GM21447 (cell line): ENCODE measurements at regions not wholly inside any gene's neighbourhood (a gene's known extent, or its start where the extent isn't known, plus 50 kb on each side); places are given as distances from the start of the nearest gene placed in this dataset.
"Not testable (repeated sequence)": the region's sequence is repeated elsewhere in the genome, so short reads cannot be mapped to it uniquely, and the experiment has no call there.

Experiments used
- ATAC-seq: cut with Tn5 transposase; IDR thresholded peaks from one replicate; pipeline ENCODE4 v1.9.1; 2021; ENCODE audit not compliant: unreplicated experiment

DNA sequence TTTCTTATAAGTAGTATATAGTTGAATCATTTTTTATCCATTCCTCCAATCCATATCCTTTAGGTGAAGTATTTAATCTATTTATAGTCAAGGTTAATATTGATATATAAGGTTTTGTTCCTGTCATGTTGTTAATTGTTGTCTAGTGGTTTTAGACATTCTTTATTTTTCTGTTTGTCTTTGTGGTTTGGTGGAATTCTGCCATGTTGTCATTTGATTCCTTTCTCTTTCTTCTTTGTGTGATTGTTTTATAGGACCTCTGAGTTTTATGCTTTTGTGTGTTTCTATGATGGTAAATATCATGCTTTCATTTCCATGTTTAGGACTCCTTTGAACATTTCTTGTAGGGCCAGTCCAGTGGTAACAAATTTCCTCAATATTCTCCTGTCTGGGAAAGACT lies 450.3 kb upstream of the BTBD3 start:
- ATAC-seq = no peak

DNA sequence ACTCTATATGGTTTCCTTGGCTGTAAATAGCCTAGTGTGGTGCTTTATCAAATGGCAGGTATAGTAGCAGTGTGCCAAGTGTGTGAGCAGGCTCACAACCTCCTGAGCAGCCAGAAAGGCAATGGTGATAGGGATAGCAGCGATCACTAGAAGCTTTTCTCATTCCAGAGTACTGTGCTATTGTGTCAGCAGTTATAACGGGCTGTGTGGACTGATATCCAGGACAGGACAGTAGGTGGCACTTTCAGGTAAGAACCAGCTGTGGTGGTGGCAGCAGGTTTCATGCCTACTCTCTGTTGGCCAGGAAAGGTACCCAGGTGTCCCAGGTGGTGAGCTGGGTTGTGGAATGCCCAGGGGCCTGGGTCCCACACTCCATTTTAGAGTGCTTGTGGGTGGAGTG lies 448.8 kb upstream of the BTBD3 start:
- ATAC-seq = no peak

DNA sequence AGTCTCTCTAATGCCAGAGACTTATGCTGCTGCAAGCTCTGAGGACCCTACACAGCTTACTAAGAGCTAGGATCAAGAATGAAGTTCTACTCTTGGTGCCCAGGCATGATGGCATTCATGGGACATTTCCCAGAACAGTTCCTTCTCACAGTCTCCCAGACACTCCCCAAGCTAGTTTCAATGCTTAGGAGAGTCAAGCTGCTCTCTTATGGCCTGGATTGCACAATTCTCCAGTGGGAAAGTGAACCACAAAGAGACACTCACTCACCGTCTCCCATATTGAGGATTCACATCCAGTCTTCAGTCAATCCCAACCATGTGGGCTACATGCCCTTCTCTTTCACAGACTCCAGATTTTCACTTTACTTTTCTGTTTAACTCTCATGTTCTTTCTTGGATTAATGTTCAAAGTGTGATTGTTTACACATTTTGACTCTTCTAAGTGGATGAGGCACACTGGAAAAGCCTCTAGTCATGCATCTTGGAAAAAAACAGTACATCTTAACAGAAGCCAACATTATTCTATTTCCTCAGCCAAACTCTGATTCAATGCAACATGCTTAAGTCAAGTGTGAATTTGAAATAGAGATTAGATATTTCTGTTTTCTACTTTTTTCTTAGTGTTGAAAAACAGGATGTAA lies 447.8 kb upstream of the BTBD3 start:
- no peak for ATAC-seq

DNA sequence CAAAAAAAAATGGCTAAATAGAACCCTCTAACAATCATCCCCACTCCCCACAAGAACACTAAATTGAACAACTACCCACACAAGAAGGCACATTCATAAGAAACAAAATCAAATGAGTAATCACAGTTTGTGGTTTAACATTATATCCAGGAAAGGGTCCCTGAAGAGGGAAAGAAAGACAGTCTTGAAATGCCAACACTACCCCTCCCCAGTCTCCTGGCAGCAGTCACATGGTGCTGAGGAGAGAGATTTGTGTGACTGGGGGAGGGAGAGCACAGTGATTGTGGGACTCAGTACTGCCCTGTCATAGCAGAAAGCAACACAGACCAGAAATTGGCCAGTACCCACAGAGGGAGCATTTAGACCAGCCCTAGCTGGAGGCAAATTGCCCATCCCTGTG lies 443.7 kb upstream of the BTBD3 start:
- no peak for ATAC-seq

DNA sequence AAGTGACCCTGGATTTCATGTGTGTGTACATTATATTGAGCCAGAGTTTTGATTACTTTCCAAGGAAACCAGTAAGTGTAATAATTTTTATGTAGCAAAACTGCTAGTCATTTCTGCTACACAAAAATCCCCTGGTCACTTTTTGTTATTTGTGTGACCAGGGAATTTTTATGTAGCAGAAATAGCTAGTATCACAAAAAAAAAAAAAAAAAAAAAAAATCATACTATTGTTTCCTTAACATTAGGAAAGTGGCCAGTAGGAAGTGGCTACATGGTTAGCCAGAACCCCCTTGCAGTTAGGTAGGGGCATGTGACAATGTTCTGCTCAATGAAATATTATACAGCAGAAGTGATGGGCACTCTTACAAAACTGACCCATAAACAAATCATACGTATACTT lies 434.0 kb upstream of the BTBD3 start:
- no peak for ATAC-seq

DNA sequence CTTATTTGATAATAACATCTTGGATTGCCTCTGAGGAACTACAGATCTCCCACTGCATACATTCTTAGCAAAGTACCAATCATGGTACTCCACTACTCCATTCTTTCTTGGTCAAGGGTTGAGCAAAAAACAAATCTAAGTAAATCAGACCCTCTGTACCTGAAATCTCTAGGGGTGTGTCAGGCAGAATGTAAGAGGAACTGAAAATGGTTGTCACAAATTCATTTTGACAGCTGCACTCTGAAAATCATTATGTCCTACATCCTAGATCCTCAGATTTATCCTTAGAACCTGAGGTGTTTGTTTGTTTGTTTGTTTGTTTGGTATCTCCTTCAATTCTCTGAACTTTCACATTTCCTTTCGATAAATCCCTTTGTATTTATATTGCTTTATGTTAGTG lies 433.2 kb upstream of the BTBD3 start:
- ATAC-seq = no peak

DNA sequence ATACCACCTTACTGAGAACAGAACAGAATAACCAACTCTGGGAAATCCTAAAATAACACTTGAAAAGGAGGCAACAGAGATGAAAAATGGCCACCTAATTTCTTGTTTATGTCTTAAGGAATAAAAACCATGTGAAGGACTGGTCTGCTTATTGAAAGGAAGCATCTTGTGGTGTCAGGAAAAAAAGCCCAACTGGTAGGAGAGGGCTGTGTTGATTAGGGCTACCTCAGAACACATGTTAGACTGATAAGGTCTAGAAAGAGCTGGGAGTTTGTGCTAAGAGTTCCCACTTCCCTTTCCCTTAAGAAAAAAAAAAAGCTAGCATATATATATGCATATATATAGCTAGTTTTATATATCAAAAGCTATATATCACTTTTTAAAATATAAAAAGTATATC lies 425.3 kb upstream of the BTBD3 start:
- no peak for ATAC-seq

DNA sequence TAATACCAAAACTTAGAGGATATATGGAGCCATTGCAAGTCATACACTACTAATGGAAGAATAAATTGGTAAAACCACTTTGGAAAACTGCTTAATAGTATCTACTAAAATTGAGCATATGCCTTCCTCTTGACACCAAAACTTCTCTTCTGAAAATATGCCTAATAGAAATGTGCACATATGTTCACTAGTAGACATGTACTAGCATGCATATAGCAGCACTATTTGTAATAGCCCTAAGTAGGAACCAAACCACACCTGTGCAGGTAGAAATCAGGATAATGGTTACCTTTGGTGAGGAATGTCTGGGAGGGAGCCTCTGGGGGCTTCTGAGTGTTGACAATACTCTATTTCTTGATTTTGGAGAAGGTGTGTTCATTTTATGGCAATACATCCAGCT lies 424.8 kb upstream of the BTBD3 start:
- ATAC-seq = no peak

DNA sequence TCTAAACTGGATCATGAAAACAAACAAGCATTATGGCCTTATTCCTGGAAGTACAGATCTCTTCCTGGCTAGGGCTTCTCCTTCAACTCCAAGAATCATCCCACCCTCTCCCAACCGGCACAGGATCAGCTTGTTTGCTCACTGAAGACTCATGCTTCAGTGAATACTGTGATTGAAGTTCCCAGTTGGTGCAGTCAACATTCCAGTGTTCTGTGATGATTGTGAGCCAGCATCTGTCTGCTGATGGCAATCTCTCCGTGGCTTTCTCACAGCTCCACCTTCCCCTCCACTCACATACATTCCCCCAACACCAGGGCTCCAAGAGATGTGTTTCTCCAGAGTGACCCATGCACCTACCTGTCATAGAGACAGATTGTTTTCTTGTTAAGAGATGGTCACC lies 421.3 kb upstream of the BTBD3 start:
- no peak for ATAC-seq

DNA sequence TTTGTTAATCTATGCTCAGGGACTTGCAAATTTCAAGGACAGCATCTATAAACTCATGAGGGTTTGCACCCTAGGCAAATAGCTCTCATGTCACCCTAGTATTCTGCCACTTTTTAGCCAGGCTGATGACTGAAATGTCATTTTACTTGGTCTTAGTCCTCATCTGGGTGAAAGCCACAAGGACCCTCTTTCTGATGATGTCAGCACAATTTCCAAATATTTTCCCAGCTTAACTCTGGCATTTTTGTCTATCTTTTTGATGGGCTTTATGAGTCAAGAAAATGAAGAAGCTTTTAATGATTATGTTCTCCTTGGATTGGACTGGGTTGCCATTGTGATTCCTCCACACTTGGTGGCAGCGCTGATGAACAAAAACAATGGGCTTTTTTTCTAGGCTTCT lies 420.1 kb upstream of the BTBD3 start:
- ATAC-seq = no peak

DNA sequence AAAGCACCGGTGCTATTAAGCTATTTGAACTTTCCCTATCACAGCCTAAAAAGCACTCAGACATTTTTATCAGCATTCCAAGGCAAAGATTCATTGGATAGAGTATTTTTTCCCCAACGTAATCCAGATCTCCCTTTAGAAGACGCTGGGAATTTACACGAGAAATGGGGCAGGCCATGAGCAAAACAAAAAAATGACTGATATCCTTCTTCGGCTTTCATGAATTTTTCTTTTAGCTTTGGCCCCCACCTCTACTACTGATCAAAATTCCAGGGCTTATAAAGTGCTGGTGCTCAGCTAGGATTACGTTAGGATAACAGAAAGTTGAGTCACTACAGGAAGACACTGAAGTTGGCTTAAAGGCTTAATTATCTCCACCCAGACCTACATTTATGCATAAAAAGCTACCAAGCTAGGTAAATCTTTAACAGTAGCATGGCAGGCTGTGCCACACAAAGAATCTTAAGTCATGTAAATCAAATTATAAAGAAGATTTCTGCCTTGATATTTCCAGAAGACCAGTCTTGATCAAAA lies 418.5 kb upstream of the BTBD3 start:
- no peak for ATAC-seq

DNA sequence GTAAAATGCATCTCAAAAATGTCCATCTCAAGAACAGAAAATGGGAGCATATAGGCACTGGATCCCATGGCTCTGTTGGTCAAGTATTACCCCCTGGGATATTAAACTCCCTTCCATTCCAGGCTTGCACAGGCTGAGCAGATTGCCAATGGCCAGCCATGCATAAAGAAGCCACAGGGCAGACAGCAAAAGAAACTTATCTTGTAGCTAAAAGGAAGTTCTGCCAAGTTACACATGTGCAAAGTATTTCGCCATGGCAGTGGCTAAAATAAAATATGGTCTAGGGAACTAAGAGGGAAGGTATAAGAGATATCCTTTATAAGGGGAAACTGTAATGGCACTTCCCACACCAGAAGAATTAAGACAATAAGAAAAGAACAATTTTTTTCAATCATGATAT lies 415.6 kb upstream of the BTBD3 start:
- ATAC-seq = no peak

DNA sequence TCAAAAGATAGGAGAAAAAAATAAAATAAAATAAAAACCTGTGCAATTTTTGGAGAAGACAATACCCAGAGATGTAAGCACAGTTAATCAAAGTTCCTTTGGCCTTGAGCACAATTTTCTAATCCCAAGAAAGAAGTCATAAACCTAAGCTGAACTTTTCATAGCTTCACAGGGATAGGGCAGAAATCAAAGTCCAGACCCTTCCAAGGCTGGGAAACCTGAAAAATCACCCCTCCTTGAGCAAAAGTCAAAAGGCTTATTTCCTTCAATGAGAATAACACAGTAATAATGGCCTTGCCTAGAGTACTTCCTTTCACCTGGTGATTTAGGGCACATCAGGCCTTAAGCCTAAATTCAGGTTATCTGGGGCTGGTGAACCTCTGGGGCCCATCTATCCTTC lies 415.0 kb upstream of the BTBD3 start:
- ATAC-seq = no peak

DNA sequence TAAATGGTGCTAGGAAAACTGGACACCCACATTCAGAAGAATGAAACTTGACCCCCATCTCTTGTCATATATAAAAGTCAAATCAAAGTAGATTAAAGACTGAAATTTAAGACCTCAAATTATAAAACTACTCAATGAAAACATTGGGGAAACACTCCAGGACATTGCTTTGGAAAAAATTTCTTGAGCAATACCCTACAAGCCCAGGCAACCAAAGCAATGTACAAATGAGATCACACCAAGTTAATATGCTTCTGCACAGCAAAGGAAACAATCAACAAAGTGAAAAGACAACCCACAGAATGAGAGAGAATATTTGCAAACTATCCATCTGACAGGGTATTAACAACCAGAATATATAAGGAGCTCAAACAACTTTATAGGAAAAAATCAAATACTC lies 407.9 kb upstream of the BTBD3 start:
- ATAC-seq = no peak

DNA sequence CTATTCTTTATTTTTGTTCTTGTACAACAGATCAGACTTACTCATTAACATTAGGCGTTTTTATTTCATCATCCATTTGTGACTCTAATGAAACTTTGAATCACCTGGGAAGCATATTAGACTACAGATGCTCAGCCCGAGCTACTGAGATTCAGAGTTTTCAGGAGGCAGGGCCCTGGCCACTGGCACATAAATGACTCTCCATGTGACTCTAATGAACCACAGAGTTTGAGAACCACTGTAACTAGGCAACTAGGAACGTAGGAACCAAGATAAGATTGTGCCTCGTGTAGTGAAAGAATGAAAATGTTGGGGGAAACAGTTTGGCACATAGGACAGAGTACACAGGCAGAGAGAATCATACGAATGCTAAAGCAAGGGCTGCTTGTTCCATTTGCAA lies 405.9 kb upstream of the BTBD3 start:
- no peak for ATAC-seq

DNA sequence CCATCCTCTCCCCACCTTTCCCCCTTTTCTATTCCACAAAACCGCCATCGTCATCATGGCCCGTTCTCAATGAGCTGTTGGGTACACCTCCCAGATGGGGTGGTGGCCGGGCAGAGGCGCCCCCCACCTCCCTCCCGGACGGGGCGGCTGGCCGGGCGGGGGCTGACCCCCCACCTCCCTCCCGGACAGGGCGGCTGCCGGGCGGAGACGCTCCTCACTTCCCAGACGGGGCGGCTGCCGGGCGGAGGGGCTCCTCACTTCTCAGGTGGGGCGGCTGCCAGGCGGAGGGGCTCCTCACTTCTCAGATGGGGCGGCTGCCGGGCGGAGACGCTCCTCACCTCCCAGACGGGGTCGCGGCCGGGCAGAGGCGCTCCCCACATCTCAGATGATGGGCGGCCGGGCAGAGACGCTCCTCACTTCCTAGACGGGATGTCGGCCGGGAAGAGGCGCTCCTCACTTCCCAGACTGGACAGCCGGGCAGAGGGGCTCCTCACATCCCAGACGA lies 404.4 kb upstream of the BTBD3 start:
- ATAC-seq = not testable (repeated sequence)

DNA sequence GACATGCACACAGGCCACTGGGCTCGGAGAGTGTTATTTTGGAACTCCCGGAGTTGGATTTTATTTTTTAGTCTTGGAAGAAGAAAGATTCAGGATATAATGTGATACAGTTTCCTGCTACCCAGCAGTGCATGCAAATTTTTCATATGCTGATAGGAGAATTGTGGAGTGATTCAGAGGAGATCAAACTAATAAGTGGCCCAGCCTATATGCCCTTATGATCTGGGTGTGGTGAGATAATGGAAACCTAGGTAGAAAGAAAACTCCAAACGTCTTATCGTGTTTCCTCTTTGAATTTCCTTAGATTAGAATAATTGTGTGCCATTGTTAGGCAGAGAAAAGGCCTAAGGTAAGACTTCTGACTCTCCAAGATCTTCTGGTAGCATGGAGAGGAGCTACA lies 401.2 kb upstream of the BTBD3 start:
- ATAC-seq = no peak

DNA sequence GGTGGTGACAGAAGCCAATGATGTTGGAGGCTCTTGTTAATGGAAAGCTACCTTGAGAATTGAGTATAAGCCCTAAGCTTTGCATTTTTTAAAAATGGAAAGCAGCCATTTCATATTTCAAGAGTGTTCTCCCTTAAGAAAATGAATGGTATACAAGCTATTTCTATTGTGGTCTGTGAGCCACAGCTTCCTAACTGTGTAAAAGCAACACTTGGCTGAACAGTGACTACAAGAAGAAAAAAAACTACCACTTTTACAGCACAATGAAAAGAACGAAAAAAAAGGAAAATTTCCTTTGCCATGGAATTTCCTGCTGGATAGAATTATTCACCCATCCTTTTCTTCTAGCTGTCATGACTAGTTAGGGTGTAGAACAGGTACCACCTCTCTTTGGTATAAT lies 397.1 kb upstream of the BTBD3 start:
- no peak for ATAC-seq

DNA sequence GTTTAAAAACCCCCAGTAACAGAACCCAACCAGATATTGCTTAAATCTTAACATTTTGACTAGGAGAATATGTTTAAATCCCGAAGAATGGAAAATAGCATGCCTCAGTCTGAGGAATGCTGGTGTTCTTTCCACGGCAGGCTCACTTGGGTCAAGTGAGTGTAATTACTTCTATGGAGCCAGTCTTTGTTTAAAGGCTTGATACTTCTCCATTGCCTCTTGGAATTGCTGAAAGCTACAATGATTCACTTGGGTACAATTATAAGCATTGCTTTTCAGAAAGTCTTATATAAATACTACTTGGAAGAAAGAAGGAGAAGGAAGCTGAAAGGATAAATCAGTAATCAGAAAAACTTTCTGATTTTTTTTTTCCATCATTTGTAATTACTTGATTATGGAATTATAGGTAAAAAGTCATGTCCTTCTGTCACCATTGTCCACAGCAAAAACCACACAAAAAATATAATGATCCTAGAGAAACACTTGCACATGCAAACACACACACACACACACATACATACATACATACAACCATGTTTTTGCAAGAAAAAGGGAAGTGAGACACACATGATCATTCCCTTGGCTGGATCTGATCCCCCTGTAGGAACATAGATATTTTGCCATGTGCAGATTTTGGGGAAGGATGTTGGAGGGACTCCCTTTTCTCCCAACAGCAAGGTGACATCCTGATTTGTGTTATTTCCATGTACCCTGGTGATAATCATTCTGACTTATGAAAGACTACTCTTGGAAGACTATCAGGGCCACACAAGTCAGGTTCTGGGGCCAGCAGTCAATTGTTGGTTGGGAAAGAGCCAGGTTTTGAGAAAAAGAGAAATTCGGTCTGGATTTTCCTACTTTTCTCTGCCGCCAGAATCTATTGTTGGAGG lies 396.0 kb upstream of the BTBD3 start:
- no peak for ATAC-seq

DNA sequence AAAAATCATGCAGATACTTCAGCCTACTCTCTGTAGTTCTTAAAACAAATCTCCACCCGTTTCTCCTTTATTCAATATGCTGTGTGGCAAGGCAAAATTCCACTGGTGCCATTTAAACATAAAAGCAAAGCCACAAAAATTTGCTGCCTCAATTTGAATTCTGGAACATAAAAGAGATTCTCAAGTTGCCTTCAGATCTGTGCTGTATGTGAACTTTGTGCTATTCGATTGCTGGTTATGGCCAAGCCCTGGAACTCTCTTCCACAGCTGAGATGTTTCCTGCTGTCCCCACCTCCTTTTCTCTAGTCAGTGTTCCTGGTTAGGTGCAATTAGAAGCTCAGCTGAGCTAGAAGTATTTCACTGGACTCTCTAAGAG lies 395.3 kb upstream of the BTBD3 start:
- no peak for ATAC-seq

DNA sequence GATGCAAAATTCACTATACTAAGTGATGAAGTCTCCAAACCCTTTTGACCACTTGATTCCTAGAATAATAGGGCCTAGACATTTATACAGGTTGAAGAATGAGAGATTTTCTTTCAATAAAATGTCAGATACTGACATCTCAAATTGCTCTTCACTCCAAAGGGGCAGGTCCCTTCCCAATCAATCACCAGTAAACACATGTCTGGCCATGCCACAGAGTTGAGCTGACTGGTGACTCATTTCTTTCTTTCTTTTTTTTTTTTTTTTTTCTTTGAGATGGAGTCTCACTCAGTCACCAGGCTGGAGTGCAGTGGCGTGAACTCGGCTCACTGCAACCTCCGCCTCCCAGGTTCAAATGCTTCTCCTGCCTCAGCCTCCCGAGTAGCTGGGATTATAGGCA lies 388.6 kb upstream of the BTBD3 start:
- ATAC-seq = no peak

DNA sequence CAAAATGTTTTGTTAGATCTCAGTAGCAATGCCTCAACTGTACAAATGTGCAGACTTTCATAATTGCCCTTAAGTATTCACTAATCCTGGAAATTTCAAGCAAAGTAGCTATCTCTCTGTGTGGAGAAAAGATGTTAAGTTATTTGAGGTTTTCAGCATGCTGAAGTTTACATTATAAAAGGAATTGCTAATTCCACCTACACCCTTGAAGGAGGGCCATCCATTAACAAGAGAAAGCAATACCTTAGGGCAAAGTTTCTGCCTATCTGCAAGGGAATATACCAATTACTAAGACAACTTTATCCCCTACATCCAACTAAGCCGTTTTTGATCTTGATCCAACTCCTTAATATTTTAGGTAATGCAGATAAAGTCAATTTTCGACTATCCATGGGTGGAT lies 380.7 kb upstream of the BTBD3 start:
- ATAC-seq = no peak
